ENCODE measurements at regions not wholly inside any gene's neighbourhood (a gene's known extent, or its start where the extent isn't known, plus 50 kb on each side); places are given as distances from the start of the nearest gene placed in this dataset.
A peak's percentile ranks its signal among the peaks of the same experiment; 100 is the strongest.

- intact Hi-C loops (cut with DNase I; ENCODE audit: low total_unique reads): no loop called here
- H3K9me3 ChIP-seq: no peaks in the 10 kb centered on the region
- 96% methylated on average over 5 of the region's 5 CpGs; no CpG with 5 or more reads in 1 of the 2 donors for WGBS, 2 donors (ENCODE audit: low coverage in 1 of 2)
- no peak for DNase-seq
- H3K27ac ChIP-seq: no peak overlapping the region
- no peak overlapping the region for H3K4me3 ChIP-seq
- peaks cover 14 to 47% (median 31%) of the 10 kb centered on the region in 4 donors for H3K4me1 ChIP-seq
- in situ Hi-C loops (cut with MboI; ENCODE audit: low pct_ligation_motif_present in 1 of 4, low pct_unique_long_range_greater_than_20kb in 1 of 4, low sequenced_read_pairs in 3 of 4): no loop called here
- no peaks in the 10 kb centered on the region for H3K27me3 ChIP-seq
- TF ChIP-seq EP300 (IDR thresholded peaks at IDR 0.05; ENCODE audit: low read depth) (no peak), POLR2A (IDR thresholded peaks at IDR 0.05) (no peak), POLR2AphosphoS5 (IDR thresholded peaks at IDR 0.05) (no peak)
- TF ChIP-seq, protein P1, sequence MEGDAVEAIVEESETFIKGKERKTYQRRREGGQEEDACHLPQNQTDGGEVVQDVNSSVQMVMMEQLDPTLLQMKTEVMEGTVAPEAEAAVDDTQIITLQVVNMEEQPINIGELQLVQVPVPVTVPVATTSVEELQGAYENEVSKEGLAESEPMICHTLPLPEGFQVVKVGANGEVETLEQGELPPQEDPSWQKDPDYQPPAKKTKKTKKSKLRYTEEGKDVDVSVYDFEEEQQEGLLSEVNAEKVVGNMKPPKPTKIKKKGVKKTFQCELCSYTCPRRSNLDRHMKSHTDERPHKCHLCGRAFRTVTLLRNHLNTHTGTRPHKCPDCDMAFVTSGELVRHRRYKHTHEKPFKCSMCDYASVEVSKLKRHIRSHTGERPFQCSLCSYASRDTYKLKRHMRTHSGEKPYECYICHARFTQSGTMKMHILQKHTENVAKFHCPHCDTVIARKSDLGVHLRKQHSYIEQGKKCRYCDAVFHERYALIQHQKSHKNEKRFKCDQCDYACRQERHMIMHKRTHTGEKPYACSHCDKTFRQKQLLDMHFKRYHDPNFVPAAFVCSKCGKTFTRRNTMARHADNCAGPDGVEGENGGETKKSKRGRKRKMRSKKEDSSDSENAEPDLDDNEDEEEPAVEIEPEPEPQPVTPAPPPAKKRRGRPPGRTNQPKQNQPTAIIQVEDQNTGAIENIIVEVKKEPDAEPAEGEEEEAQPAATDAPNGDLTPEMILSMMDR (IDR thresholded peaks at IDR 0.05): no peak
- no peaks in the 10 kb centered on the region for H3K36me3 ChIP-seq
Observed at GRCh38 chr2:55114597-55114996, 64.3 kb upstream of the RTN4 start.

- WGBS, 2 donors (ENCODE audit: low coverage in 1 of 2): 74 to 91% methylated on average over 2 to 5 of the region's 5 CpGs
- Histone ChIP-seq H3K36me3 (no peaks in the 10 kb centered on the region), H3K27me3 (no peaks in the 10 kb centered on the region), H3K4me3 (no peak overlapping the region), H3K9me3 (no peaks in the 10 kb centered on the region), H3K27ac (peak overlapping the region in 2 of 4 donors; percentile 85 to 86), H3K4me1 (peaks cover 14 to 47% (median 33%) of the 10 kb centered on the region in 4 donors)
- TF ChIP-seq, protein P1 (IDR thresholded peaks at IDR 0.05): no peak
- TF ChIP-seq POLR2A (IDR thresholded peaks at IDR 0.05) (no peak), POLR2AphosphoS5 (IDR thresholded peaks at IDR 0.05) (no peak), EP300 (IDR thresholded peaks at IDR 0.05; ENCODE audit: low read depth) (no peak)
- DNase-seq: no peak
- in situ Hi-C loops (cut with MboI; ENCODE audit: low pct_ligation_motif_present in 1 of 4, low pct_unique_long_range_greater_than_20kb in 1 of 4, low sequenced_read_pairs in 3 of 4) (no loop called here), intact Hi-C loops (cut with DNase I; ENCODE audit: low total_unique reads) (no loop called here)
Observed at GRCh38 chr2:55114082-55114481, 63.8 kb upstream of the RTN4 start.

GRCh38 chr2:55112229-55113031 lies 62.2 kb upstream of the RTN4 start:
- Histone ChIP-seq H3K27ac (peak overlapping the region; percentile 82 to 90 (median 86)), H3K36me3 (no peaks in the 10 kb centered on the region), H3K4me1 (peaks cover 16 to 52% (median 40%) of the 10 kb centered on the region in 4 donors), H3K27me3 (no peaks in the 10 kb centered on the region), H3K9me3 (no peaks in the 10 kb centered on the region), H3K4me3 (no peak overlapping the region)
- in situ Hi-C loops (cut with MboI; ENCODE audit: low pct_ligation_motif_present in 1 of 4, low pct_unique_long_range_greater_than_20kb in 1 of 4, low sequenced_read_pairs in 3 of 4): no loop called here
- TF ChIP-seq POLR2AphosphoS5 (IDR thresholded peaks at IDR 0.05) (peak in 1 of 3 donors; percentile 26), POLR2A (IDR thresholded peaks at IDR 0.05) (no peak), EP300 (IDR thresholded peaks at IDR 0.05; ENCODE audit: low read depth) (no peak)
- TF ChIP-seq, protein P1 (IDR thresholded peaks at IDR 0.05): no peak
- intact Hi-C loops (cut with DNase I; ENCODE audit: low total_unique reads): no loop called here
- 51 to 52% methylated on average over 9 to 13 of the region's 13 CpGs for WGBS, 2 donors (ENCODE audit: low coverage in 1 of 2)
- DNase-seq: peak; percentile 60

- H3K4me1 ChIP-seq: peaks cover 17 to 53% (median 40%) of the 10 kb centered on the region in 4 donors
- H3K4me3 ChIP-seq: no peak overlapping the region
- DNase-seq: peak; percentile 54
- 65 to 74% methylated on average over 4 to 11 of the region's 11 CpGs for WGBS, 2 donors (ENCODE audit: low coverage in 1 of 2)
- in situ Hi-C loops (cut with MboI; ENCODE audit: low pct_ligation_motif_present in 1 of 4, low pct_unique_long_range_greater_than_20kb in 1 of 4, low sequenced_read_pairs in 3 of 4): no loop called here
- H3K36me3 ChIP-seq: no peaks in the 10 kb centered on the region
- H3K27ac ChIP-seq: peak overlapping the region; percentile 82 to 90 (median 86)
- TF ChIP-seq, protein P1 (IDR thresholded peaks at IDR 0.05): no peak
- TF ChIP-seq EP300 (IDR thresholded peaks at IDR 0.05; ENCODE audit: low read depth) (no peak), POLR2AphosphoS5 (IDR thresholded peaks at IDR 0.05) (peak in 2 of 3 donors; percentile 23 to 30), POLR2A (IDR thresholded peaks at IDR 0.05) (no peak)
- H3K27me3 ChIP-seq: no peaks in the 10 kb centered on the region
- intact Hi-C loops (cut with DNase I; ENCODE audit: low total_unique reads): no loop called here
- H3K9me3 ChIP-seq: no peaks in the 10 kb centered on the region
Observed at GRCh38 chr2:55111570-55112228, 61.4 kb upstream of the RTN4 start.
